Brain microvascular endothelial cell (primary cell): ENCODE measurements at regions not wholly inside any gene's neighbourhood (a gene's known extent, or its start where the extent isn't known, plus 50 kb on each side); places are given as distances from the start of the nearest gene placed in this dataset.
"Not testable (repeated sequence)": the region's sequence is repeated elsewhere in the genome, so short reads cannot be mapped to it uniquely, and the experiment has no call there.

Experiments used
- DNase-seq: peaks from one replicate; pipeline ENCODE4 v3.0.0-alpha.2; 2020
- H3K27ac ChIP-seq: fragments of 250-450 bp; sonication (Bioruptor Pico); 2 replicates; pipeline ENCODE4 v1.5.1; 2020; ENCODE audit warnings: mild to moderate bottlenecking, moderate library complexity
- H3K27me3 ChIP-seq: fragments of 250-450 bp; sonication (Bioruptor Pico); replicated peaks from 2 replicates; pipeline ENCODE4 v1.5.1; 2020; ENCODE audit warnings: mild to moderate bottlenecking
- H3K36me3 ChIP-seq: fragments of 250-450 bp; sonication (Bioruptor Pico); replicated peaks from 2 replicates; pipeline ENCODE4 v1.5.1; 2020; ENCODE audit warnings: mild to moderate bottlenecking
- H3K4me3 ChIP-seq: 2 replicates; pipeline ENCODE4 v1.5.1; 2011; ENCODE audit warnings: low read depth, mild to moderate bottlenecking, control low read depth, low read length, moderate library complexity
- in situ Hi-C: cut with HindIII; loops from 2 replicates; pipeline ENCODE4 v1.10.0; 2017; ENCODE audit warnings: low sequenced_read_pairs, low pct_ligation_motif_present
- TF ChIP-seq, protein P1 (sequence below): IDR thresholded peaks from 2 replicates; pipeline ENCODE4 v1.5.1; 2011; ENCODE audit warnings: low read depth, mild to moderate bottlenecking, moderate library complexity, low read length, control low read depth, inconsistent platforms; ENCODE audit errors: missing control alignments

DNA sequence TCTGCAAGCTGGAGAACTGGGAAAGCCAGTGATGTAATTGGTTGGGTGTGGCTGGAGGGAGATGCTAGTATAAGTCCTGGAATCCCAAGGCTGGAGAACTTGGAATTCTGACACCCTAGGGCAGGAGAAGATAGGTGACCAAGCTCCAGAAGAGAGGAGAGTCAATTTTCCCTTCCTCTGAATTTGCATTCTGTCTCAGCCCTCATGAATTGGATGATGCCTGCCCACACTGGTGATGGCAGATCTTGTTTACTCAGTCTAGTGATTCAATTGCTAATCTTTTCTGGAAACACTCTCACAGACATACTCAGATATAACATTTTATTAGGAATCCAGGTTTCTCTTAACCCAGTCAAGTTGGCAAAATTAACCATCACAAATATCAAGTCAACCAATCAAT lies 287.2 kb downstream of the RDH14 start:
- Histone ChIP-seq H3K4me3 (no peak overlapping the region), H3K36me3 (no peaks in the 10 kb centered on the region), H3K27ac (no peak overlapping the region), H3K27me3 (no peaks in the 10 kb centered on the region)
- TF ChIP-seq, protein P1, sequence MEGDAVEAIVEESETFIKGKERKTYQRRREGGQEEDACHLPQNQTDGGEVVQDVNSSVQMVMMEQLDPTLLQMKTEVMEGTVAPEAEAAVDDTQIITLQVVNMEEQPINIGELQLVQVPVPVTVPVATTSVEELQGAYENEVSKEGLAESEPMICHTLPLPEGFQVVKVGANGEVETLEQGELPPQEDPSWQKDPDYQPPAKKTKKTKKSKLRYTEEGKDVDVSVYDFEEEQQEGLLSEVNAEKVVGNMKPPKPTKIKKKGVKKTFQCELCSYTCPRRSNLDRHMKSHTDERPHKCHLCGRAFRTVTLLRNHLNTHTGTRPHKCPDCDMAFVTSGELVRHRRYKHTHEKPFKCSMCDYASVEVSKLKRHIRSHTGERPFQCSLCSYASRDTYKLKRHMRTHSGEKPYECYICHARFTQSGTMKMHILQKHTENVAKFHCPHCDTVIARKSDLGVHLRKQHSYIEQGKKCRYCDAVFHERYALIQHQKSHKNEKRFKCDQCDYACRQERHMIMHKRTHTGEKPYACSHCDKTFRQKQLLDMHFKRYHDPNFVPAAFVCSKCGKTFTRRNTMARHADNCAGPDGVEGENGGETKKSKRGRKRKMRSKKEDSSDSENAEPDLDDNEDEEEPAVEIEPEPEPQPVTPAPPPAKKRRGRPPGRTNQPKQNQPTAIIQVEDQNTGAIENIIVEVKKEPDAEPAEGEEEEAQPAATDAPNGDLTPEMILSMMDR = no peak
- DNase-seq = peak; percentile 29
- in situ Hi-C loops = no loop called here

DNA sequence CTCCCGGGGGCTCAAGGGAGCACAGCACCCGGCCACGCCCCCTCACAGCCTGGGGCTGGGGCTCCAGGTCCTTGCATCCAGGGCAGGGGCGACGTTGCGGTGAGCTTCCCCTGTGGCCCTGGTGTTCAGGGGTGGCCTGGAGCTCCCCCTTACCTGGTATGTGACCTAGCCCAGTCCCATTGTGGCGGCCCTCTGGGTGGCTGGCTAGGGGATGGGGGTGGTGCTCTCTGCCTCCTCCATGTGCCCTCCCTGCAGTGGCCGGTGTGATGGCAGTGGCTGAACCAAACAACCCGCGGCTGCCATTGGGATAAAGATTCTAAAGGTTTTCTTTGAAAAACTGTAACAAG lies 288.3 kb downstream of the RDH14 start:
- in situ Hi-C loops = no loop called here
- Histone ChIP-seq H3K36me3 (no peaks in the 10 kb centered on the region), H3K27me3 (no peaks in the 10 kb centered on the region), H3K4me3 (no peak overlapping the region), H3K27ac (no peak overlapping the region)
- no peak for DNase-seq
- TF ChIP-seq, protein P1 = no peak

DNA sequence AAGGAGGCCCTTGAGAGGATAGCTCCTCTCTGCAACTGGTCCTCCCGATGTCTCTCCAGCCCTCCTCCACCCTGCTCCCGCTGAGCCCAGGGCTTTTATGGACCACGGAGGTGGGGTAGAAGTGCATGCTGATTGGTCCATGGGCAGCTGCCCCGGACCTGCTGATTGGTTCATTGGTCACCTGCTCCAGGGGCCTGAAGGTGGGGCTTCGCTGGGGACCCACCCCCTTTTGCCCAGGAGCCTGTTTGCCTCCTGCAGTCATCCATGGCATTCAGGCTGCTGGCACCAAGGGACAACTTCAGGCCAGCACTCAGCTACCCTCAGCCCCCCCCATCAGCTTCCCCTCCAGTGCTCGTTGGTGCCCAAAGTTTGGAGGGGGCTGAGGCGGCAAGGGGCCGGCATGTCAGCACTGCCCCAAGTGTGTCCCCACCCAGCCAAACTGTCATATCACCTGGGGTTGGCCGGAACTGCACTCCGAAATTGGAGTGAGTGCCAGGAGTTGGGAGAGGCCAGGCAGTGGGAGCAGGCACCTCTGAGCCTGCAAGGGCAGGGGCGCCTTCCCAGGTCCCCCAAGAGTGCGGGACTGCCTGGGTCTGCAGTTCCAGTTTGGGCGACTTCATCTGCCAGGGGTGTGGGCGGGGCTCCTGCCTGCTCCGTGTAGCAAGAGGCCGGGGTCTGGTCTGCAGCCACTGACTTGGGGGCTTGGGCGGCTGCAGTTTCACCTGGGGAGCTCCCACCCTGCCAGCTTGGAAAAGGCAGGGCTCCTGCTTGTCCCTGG lies 288.9 kb downstream of the RDH14 start:
- H3K27me3 ChIP-seq = no peaks in the 10 kb centered on the region
- no peak overlapping the region for H3K4me3 ChIP-seq
- in situ Hi-C loops = no loop called here
- no peak for DNase-seq
- H3K36me3 ChIP-seq = no peaks in the 10 kb centered on the region
- TF ChIP-seq, protein P1 = no peak
- H3K27ac ChIP-seq = no peak overlapping the region

DNA sequence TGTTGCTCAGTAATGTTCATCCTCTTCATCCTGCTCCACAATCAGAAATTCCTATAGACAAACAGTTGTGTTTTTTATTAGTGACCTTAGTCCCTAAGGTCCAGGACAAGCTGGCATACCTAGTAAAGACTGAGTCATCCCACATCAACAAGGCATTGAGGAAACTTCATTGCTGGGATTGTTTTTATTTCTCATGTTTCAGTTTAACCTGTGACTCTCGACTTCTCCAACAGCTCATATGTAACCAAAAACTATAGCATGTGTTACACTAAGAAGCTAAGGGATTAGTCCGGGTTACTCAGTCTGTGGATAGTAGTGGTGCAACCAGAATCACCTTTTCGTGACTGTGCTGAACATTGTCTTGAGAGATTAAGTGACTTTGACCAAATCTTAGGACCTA lies 292.1 kb downstream of the RDH14 start:
- Histone ChIP-seq H3K27me3 (no peaks in the 10 kb centered on the region), H3K4me3 (no peak overlapping the region), H3K36me3 (no peaks in the 10 kb centered on the region), H3K27ac (no peak overlapping the region)
- in situ Hi-C loops = no loop called here
- TF ChIP-seq, protein P1 = no peak
- DNase-seq = peak; percentile 29

DNA sequence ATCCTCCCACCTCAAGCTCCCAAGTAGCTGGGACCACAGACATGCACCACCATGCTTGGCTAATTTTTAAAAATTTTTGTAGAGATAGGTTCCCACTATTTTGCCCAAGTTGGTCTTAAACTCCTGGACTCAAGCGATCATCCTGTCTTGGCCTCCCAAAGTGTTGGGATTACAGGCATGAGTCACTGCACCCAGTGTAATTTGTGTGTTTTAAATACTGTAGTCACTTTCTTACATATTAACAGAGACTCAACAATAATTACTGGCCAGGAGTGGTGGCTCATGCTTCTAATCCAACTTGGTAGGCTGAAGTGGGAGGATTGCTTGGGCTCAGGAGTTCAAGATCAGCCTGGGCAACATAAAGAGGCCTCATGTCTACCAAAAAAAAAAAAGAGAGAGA lies 293.0 kb downstream of the RDH14 start:
- no peaks in the 10 kb centered on the region for H3K27me3 ChIP-seq
- H3K27ac ChIP-seq = no peak overlapping the region
- no peak overlapping the region for H3K4me3 ChIP-seq
- in situ Hi-C loops = no loop called here
- no peaks in the 10 kb centered on the region for H3K36me3 ChIP-seq
- no peak for DNase-seq
- TF ChIP-seq, protein P1 = no peak

DNA sequence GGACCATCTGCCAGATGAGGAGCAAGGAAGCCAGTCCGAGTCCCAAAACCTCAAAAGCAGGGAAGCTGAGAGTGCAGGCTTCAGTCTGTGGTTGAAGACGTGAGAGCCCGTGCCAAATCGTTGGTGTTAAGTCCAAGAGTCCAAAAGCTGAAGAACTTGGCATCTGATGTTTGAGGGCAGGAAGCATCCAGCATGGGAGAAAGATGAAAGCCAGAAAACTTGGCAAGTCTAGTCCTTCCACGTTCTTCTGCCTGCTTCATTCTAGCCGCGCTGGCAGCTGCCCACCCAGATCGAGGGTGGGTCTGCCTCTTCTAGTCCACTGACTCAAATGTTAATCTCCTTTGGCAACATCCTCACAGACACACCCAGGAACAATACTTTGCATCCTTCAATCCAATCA lies 293.8 kb downstream of the RDH14 start:
- H3K4me3 ChIP-seq, in situ Hi-C loops, H3K27ac ChIP-seq, H3K27me3 ChIP-seq, DNase-seq, H3K36me3 ChIP-seq: not testable (repeated sequence)
